ENCODE measurements at regions not wholly inside any gene's neighbourhood (a gene's known extent, or its start where the extent isn't known, plus 50 kb on each side); places are given as distances from the start of the nearest gene placed in this dataset.

DNA sequence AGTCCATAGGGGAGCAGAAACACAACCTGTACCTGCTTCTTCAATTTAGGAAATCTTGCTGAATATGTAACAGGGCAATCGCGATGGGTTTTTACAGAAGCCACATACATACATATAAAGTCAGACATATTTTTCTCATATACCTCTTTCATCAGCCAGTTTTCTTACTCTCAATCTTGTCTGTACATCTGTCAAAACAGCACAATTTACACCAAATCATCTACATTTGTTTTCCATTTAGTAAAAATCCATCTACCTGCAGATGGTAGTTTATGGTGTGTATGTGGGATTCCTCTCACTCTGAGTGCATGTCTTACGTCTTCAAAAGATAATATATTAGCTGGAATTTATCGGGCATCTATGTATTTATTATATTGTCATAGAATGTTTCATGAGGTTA, 208.7 kb downstream of the ZPLD1 start:
- no peak for DNase-seq (ENCODE audit: low spot score)
- Histone ChIP-seq H3K27ac (no peak overlapping the region), H4K20me1 (ENCODE audit: low read depth) (no peaks in the 10 kb centered on the region), H3K9me3 (ENCODE audit: low read depth) (no peaks in the 10 kb centered on the region), H3K4me3 (no peak overlapping the region), H2AFZ (replicated peaks) (no peak overlapping the region), H3K27me3 (no peaks in the 10 kb centered on the region), H3K36me3 (no peaks in the 10 kb centered on the region), H3K9ac (no peak overlapping the region), H3K79me2 (ENCODE audit: low read depth) (no peaks in the 10 kb centered on the region), H3K4me1 (no peaks in the 10 kb centered on the region), H3F3A (ENCODE audit: low read depth) (no peaks in the 10 kb centered on the region), H3K4me2 (no peak overlapping the region)
- Mint-ChIP-seq H3K27me3 (ENCODE audit: insufficient read depth, low read depth) (no peaks in the 10 kb centered on the region), H3K4me3 (no peak overlapping the region), H3K9me3 (no peaks in the 10 kb centered on the region), H3K36me3 (no peaks in the 10 kb centered on the region), H3K4me1 (no peaks in the 10 kb centered on the region), H3K27ac (no peak overlapping the region)
- TF ChIP-seq, protein P1, sequence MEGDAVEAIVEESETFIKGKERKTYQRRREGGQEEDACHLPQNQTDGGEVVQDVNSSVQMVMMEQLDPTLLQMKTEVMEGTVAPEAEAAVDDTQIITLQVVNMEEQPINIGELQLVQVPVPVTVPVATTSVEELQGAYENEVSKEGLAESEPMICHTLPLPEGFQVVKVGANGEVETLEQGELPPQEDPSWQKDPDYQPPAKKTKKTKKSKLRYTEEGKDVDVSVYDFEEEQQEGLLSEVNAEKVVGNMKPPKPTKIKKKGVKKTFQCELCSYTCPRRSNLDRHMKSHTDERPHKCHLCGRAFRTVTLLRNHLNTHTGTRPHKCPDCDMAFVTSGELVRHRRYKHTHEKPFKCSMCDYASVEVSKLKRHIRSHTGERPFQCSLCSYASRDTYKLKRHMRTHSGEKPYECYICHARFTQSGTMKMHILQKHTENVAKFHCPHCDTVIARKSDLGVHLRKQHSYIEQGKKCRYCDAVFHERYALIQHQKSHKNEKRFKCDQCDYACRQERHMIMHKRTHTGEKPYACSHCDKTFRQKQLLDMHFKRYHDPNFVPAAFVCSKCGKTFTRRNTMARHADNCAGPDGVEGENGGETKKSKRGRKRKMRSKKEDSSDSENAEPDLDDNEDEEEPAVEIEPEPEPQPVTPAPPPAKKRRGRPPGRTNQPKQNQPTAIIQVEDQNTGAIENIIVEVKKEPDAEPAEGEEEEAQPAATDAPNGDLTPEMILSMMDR (IDR thresholded peaks at IDR 0.05) = no peak
- TF ChIP-seq EZH2 (IDR thresholded peaks at IDR 0.05) = no peak
- TF ChIP-seq EZH2phosphoT487 (IDR thresholded peaks at IDR 0.05) = no peak

- no peak overlapping the region for H3K27ac Mint-ChIP-seq
- H3K4me1 ChIP-seq = no peaks in the 10 kb centered on the region
- no peaks in the 10 kb centered on the region for H3F3A ChIP-seq (ENCODE audit: low read depth)
- no peak overlapping the region for H3K4me2 ChIP-seq
- no peaks in the 10 kb centered on the region for H3K27me3 Mint-ChIP-seq (ENCODE audit: insufficient read depth, low read depth)
- no peak overlapping the region for H3K4me3 ChIP-seq
- no peaks in the 10 kb centered on the region for H3K27me3 ChIP-seq
- H3K9ac ChIP-seq = no peak overlapping the region
- H3K9me3 ChIP-seq (ENCODE audit: low read depth) = no peaks in the 10 kb centered on the region
- H3K9me3 Mint-ChIP-seq = no peaks in the 10 kb centered on the region
- no peak overlapping the region for H3K27ac ChIP-seq
- no peak for DNase-seq (ENCODE audit: low spot score)
- no peaks in the 10 kb centered on the region for H3K36me3 Mint-ChIP-seq
- H3K36me3 ChIP-seq = no peaks in the 10 kb centered on the region
- TF ChIP-seq, protein P1 (IDR thresholded peaks at IDR 0.05) = no peak
- TF ChIP-seq EZH2phosphoT487 (IDR thresholded peaks at IDR 0.05) = no peak
- TF ChIP-seq EZH2 (IDR thresholded peaks at IDR 0.05) = no peak
- H3K4me1 Mint-ChIP-seq = no peaks in the 10 kb centered on the region
- no peak overlapping the region for H2AFZ ChIP-seq (replicated peaks)
- H3K4me3 Mint-ChIP-seq = no peak overlapping the region
- H4K20me1 ChIP-seq (ENCODE audit: low read depth) = no peaks in the 10 kb centered on the region
- no peaks in the 10 kb centered on the region for H3K79me2 ChIP-seq (ENCODE audit: low read depth)
These were observed 211.7 kb downstream of the ZPLD1 start for GRCh38 chr3:102646557-102646956.

GRCh38 chr3:102660653-102661052, 225.8 kb downstream of the ZPLD1 start:
- Mint-ChIP-seq H3K4me1 (no peaks in the 10 kb centered on the region), H3K27ac (no peak overlapping the region), H3K9me3 (no peaks in the 10 kb centered on the region), H3K4me3 (no peak overlapping the region), H3K27me3 (ENCODE audit: insufficient read depth, low read depth) (no peaks in the 10 kb centered on the region), H3K36me3 (no peaks in the 10 kb centered on the region)
- H3F3A ChIP-seq (ENCODE audit: low read depth) = no peaks in the 10 kb centered on the region
- H3K9me3 ChIP-seq (ENCODE audit: low read depth) = no peaks in the 10 kb centered on the region
- no peak overlapping the region for H3K9ac ChIP-seq
- no peak overlapping the region for H3K4me2 ChIP-seq
- no peaks in the 10 kb centered on the region for H3K79me2 ChIP-seq (ENCODE audit: low read depth)
- no peaks in the 10 kb centered on the region for H3K4me1 ChIP-seq
- no peak for DNase-seq (ENCODE audit: low spot score)
- H4K20me1 ChIP-seq (ENCODE audit: low read depth) = no peaks in the 10 kb centered on the region
- no peaks in the 10 kb centered on the region for H3K27me3 ChIP-seq
- H3K36me3 ChIP-seq = no peaks in the 10 kb centered on the region
- no peak overlapping the region for H3K27ac ChIP-seq
- no peak overlapping the region for H2AFZ ChIP-seq (replicated peaks)
- TF ChIP-seq, protein P1 (IDR thresholded peaks at IDR 0.05) = no peak
- TF ChIP-seq EZH2phosphoT487 (IDR thresholded peaks at IDR 0.05) (no peak), EZH2 (IDR thresholded peaks at IDR 0.05) (no peak)
- no peak overlapping the region for H3K4me3 ChIP-seq

Measured in neural progenitor cell (in vitro differentiated cells).